ENCODE measurements at regions not wholly inside any gene's neighbourhood (a gene's known extent, or its start where the extent isn't known, plus 50 kb on each side); places are given as distances from the start of the nearest gene placed in this dataset.

DNA sequence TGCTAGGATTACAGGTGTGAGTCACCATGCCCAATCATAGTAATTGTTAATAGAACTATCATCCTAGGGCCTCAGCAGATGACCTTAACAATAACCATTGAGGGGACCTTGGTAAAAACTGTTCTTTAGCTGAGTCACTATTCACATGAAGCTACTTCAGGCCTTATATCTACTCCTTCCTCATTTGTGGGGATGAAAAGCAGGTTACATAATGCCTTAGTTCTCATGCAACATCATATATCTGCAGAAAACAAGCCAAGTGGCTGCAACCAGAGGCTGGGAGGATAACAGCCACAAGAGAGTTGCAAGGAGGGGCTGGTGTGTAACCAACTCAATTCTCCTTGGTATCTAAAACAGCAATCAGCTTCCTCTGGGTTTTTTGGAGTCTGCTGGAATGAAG, 445.4 kb downstream of the NBAS start:
- peaks cover 14% of the 10 kb centered on the region for H3K9me3 ChIP-seq (ENCODE audit: control insufficient read depth, low read length)

DNA sequence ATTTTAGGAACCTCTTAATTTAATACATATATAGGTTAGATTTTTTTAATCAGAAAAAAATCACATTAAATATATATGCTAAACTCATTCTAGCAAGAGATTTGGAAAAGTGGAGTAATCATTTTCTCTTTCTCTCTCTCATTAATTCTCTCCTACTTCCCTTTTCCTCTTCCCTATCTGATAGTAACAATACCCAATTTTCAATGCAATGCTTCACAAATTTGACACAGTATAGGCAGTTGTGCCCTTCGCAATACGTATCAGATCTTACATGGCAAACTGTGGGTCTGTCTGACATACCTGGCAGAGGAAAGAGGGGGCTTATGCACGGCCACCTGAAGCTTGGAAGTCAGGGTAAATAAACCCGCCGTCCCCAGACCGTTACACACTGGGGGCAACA, 444.3 kb downstream of the NBAS start:
- no peak overlapping the region for H3K4me3 ChIP-seq (ENCODE audit: extremely low read depth, insufficient read depth, low read length, poor library complexity, severe bottlenecking)
- H3K9me3 ChIP-seq (ENCODE audit: control insufficient read depth, low read length) = peaks cover 10% of the 10 kb centered on the region
- no peaks in the 10 kb centered on the region for H3K4me1 ChIP-seq (ENCODE audit: control insufficient read depth, insufficient read depth, low read length, poor library complexity, severe bottlenecking)
- no peak overlapping the region for H3K27ac ChIP-seq (ENCODE audit: low read depth, low read length, severe bottlenecking)
- no peaks in the 10 kb centered on the region for H3K36me3 ChIP-seq (ENCODE audit: control insufficient read depth, insufficient read depth, low read length)
- 100% methylated on average over 2 to 5 of the region's 6 CpGs for WGBS, 2 experiments (ENCODE audit: insufficient coverage in 2 of 2)

More for the DNA sequence above, 445.4 kb downstream of the NBAS start:
- no peaks in the 10 kb centered on the region for H3K4me1 ChIP-seq (ENCODE audit: control insufficient read depth, insufficient read depth, low read length, poor library complexity, severe bottlenecking)
- H3K36me3 ChIP-seq (ENCODE audit: control insufficient read depth, insufficient read depth, low read length) = no peaks in the 10 kb centered on the region
- H3K27ac ChIP-seq (ENCODE audit: low read depth, low read length, severe bottlenecking) = no peak overlapping the region
- no peak overlapping the region for H3K4me3 ChIP-seq (ENCODE audit: extremely low read depth, insufficient read depth, low read length, poor library complexity, severe bottlenecking)

All from mesodermal cell (in vitro differentiated cells).